NCI-H1417 (cell line): ENCODE measurements at regions not wholly inside any gene's neighbourhood (a gene's known extent, or its start where the extent isn't known, plus 50 kb on each side); places are given as distances from the start of the nearest gene placed in this dataset.
A peak's percentile ranks its signal among the peaks of the same experiment; 100 is the strongest.

Source experiments
- DNase-seq, 3 experiments: peaks; one replicate each; lab custom pipeline; 2025; lab: John Stamatoyannopoulos, UW

GRCh38 chr1:18012686-18013085 is 94.9 kb upstream of the IGSF21 start:
- no peak for DNase-seq

GRCh38 chr1:18013216-18013615 is 94.4 kb upstream of the IGSF21 start:
- DNase-seq: no peak

- DNase-seq: peak in 1 of 3 experiments; percentile 40
Observed at GRCh38 chr1:18015719-18016118, 91.9 kb upstream of the IGSF21 start.

GRCh38 chr1:18018366-18018765 is 89.2 kb upstream of the IGSF21 start:
- peak in 1 of 3 experiments; percentile 65 for DNase-seq

- no peak for DNase-seq
Observed at GRCh38 chr1:18020021-18020817, 87.4 kb upstream of the IGSF21 start.

GRCh38 chr1:18021242-18021641 is 86.4 kb upstream of the IGSF21 start:
- DNase-seq: no peak

- peak in 1 of 3 experiments; percentile 30 for DNase-seq
Observed at GRCh38 chr1:18032172-18032859, 75.3 kb upstream of the IGSF21 start.

- no peak for DNase-seq
Observed at GRCh38 chr1:18035145-18035544, 72.5 kb upstream of the IGSF21 start.

GRCh38 chr1:18037651-18038050 is 69.9 kb upstream of the IGSF21 start:
- peak in 1 of 3 experiments; percentile 81 for DNase-seq

GRCh38 chr1:18038051-18038450 is 69.5 kb upstream of the IGSF21 start:
- no peak for DNase-seq

- no peak for DNase-seq
Observed at GRCh38 chr1:18039102-18039501, 68.5 kb upstream of the IGSF21 start.

GRCh38 chr1:18041102-18041501 is 66.5 kb upstream of the IGSF21 start:
- DNase-seq: no peak

- no peak for DNase-seq
Observed at GRCh38 chr1:18041685-18042355, 65.8 kb upstream of the IGSF21 start.

- DNase-seq: no peak
Observed at GRCh38 chr1:18043871-18044270, 63.7 kb upstream of the IGSF21 start.

GRCh38 chr1:18045203-18045602 is 62.4 kb upstream of the IGSF21 start:
- DNase-seq: no peak

- DNase-seq: peak in 1 of 3 experiments; percentile 8
Observed at GRCh38 chr1:18045621-18046020, 62.0 kb upstream of the IGSF21 start.

- DNase-seq: no peak
Observed at GRCh38 chr1:18047122-18047521, 60.5 kb upstream of the IGSF21 start.

- DNase-seq: no peak
Observed at GRCh38 chr1:18049228-18049627, 58.4 kb upstream of the IGSF21 start.

- DNase-seq: no peak
Observed at GRCh38 chr1:18052671-18053070, 54.9 kb upstream of the IGSF21 start.

GRCh38 chr1:18055156-18055555 is 52.4 kb upstream of the IGSF21 start:
- DNase-seq: peak in 1 of 3 experiments; percentile 15

GRCh38 chr1:18056545-18056944 is 51.1 kb upstream of the IGSF21 start:
- no peak for DNase-seq

- no peak for DNase-seq
Observed at GRCh38 chr1:18057623-18058022, 50.0 kb upstream of the IGSF21 start.
